Gastroesophageal sphincter (tissue), 3 donors: ENCODE measurements at regions not wholly inside any gene's neighbourhood (a gene's known extent, or its start where the extent isn't known, plus 50 kb on each side); places are given as distances from the start of the nearest gene placed in this dataset.

Experiments used
- CTCF ChIP-seq, 4 experiments: fragments of 200-600 bp in 2 of 4; fragments of 450-650 bp in 2 of 4; sonication (generic) in 1 of 4; IDR thresholded peaks; one replicate each; pipeline ENCODE4 v1.5.1; 2017 to 2019; ENCODE audit warnings: antibody characterized with exemption in 4 of 4, mild to moderate bottlenecking in 2 of 4, moderate library complexity in 2 of 4
- EP300 ChIP-seq: sonication (generic); formaldehyde crosslinking; IDR thresholded peaks from one replicate; pipeline ENCODE4 v1.6.1; 2017; ENCODE audit warnings: antibody characterized with exemption, mild to moderate bottlenecking
- POLR2A ChIP-seq, 2 donors: fragments of 450-650 bp; IDR thresholded peaks; one replicate each; pipeline ENCODE4 v1.6.1; 2017; ENCODE audit warnings: antibody characterized with exemption in 2 of 2, mild to moderate bottlenecking in 2 of 2, moderate library complexity in 1 of 2
- POLR2AphosphoS5 ChIP-seq: sonication (generic); formaldehyde crosslinking; IDR thresholded peaks from one replicate; pipeline ENCODE4 v1.6.1; 2017; ENCODE audit warnings: antibody characterized with exemption

GRCh38 chr7:138405496-138405895 is 54.6 kb upstream of the TRIM24 start:
- TF ChIP-seq EP300 (no peak), CTCF (IDR thresholded peaks at IDR 0.05) (no peak), POLR2A (IDR thresholded peaks at IDR 0.05) (no peak), POLR2AphosphoS5 (no peak)
